Activated gamma-delta T cell treated with Interleukin-2 at 50 U/mL for 16 hours (primary cell): ENCODE measurements at regions not wholly inside any gene's neighbourhood (a gene's known extent, or its start where the extent isn't known, plus 50 kb on each side); places are given as distances from the start of the nearest gene placed in this dataset.

ENCODE experiments used
- DNase-seq: peaks from one replicate; pipeline ENCODE4 v3.0.0-alpha.2; 2020

GRCh38 chr15:94770199-94770598, 538.8 kb downstream of the MCTP2 start:
- DNase-seq, result no peak

- no peak for DNase-seq
These were observed 545.7 kb downstream of the MCTP2 start for GRCh38 chr15:94777037-94777436.

GRCh38 chr15:94778840-94779239, 547.5 kb downstream of the MCTP2 start:
- DNase-seq, result no peak

- DNase-seq, result no peak
These were observed 548.8 kb downstream of the MCTP2 start for GRCh38 chr15:94780166-94780565.

DNA sequence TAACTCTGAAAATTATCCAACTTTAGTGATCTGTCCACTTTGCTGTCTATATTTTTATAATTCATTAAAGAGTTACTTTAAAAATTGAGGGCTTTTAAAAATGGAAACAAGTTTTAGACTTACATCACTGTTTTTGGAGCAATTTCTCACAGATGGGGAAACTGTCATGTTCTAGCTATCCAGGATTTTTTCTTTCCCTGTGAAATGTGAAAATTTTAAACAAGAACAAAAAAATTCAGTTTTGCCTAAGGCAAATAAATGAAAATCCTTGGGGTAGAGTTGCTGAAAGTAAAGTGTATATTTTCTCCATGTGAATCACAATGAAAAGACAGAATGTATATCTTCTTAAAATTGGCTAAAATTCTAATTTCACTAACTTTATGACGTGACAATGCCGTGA, 553.7 kb downstream of the MCTP2 start:
- no peak for DNase-seq

- no peak for DNase-seq
These were observed 559.6 kb downstream of the MCTP2 start for GRCh38 chr15:94791008-94791407.

- DNase-seq, result no peak
These were observed 560.1 kb downstream of the MCTP2 start for GRCh38 chr15:94791510-94791909.

DNA sequence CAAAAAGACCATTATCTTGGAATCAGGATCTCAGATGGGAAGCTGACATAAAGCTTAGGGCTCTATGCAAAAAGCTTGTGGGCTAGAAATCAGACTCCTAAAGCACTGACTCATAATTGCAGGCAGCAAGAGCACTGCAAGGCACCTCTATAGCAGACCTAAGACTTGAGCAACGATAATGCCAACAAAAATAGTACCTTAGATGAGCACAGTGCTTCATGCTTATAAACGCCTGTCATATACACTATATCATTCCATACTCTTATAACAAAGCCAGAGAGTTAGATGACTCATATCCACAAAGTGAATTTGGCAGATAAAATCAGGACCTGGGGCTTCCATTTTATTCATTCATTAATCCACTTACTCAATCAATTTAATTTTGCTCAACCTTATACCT, 560.8 kb downstream of the MCTP2 start:
- DNase-seq, result no peak

- DNase-seq, result no peak
These were observed 561.8 kb downstream of the MCTP2 start for GRCh38 chr15:94793207-94793606.

GRCh38 chr15:94793641-94794040, 562.3 kb downstream of the MCTP2 start:
- no peak for DNase-seq

DNA sequence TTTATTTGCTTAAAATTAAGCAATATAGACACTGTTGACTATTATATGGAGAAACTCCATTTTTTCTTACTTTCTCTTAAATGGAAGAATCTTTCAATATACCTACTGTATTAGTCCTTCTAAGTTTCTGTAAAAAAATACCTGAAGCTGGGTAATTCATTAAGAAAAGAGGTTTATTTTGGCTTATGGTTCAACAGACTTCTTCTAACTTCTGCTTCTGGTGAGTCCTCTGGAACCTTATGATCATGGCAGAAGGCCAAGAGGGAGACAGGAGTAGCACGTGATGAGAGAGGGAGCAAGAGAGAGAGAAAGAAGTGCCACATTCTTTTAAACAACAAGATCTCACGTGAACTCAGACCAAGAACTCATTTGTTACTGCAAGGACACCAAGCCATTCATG, 573.3 kb downstream of the MCTP2 start:
- DNase-seq, result no peak

DNA sequence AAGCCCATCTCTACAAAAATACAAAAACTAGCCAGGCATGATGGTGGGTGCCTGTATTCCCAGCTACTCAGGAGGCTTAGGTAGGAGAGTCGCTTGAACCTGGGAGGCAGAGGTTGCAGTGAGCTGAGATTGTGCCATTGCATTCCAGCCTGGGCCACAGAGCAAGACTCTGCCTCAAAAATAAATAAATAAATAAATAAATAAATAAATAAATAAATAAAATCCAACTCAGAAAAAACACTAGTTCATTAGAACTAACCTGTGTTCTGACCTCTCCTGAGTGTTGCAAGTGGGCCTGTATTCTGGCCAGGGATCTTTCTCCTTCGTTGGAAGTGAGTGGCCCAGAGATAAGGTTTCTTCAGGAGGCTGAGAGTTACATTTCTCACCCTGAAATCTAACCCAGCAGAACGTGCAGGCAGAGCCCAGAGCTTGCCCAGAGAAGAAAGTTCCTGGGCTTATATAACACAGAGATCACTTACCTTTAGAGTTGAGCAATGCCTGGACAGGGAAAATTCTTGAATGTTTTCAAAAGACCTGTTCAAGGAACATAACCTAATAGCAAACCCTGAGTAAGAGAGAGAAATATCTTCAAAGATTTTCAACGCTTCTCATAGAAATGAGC, 583.9 kb downstream of the MCTP2 start:
- DNase-seq, result no peak

GRCh38 chr15:94815914-94816313, 584.6 kb downstream of the MCTP2 start:
- DNase-seq, result no peak

GRCh38 chr15:94829887-94830884, 598.8 kb downstream of the MCTP2 start:
- DNase-seq, result no peak

DNA sequence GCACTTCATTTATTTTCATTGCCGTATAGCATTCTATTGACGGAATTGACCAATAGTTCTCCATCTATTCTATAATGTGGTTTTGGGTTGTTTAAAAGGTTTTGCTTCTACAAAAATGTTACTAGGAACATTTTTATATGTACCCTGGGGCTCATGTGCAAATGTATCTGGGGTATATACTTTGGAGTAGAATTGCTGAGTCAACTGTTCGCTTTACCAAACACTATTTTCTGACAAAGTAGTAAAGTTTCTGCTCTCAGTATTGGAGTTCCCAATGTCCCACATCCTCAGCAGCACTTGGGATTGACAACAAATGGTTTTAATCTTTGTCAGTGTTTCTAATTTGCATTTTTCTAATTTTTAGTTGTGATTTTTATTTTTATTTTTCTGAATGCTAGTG, 602.6 kb downstream of the MCTP2 start:
- no peak for DNase-seq

GRCh38 chr15:94834494-94834893, 603.1 kb downstream of the MCTP2 start:
- DNase-seq, result no peak

DNA sequence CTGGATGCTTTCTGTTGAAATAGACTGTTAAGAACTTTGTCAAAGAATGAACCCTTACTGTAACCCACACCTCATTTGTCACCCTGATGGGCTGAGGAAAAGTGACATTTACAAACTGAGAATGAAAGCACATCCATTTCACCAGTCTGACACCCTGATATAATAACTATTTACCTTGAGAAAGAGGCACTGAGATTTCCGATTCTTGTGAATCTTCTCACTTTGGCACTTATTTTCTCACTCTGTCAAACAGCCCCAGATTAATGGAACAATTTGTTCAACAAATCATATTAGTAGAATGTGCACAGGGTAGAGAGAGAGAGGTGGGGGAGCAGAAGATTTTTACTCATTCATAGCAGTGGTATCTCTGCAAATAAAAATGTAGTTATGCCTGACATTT, 606.9 kb downstream of the MCTP2 start:
- no peak for DNase-seq

DNA sequence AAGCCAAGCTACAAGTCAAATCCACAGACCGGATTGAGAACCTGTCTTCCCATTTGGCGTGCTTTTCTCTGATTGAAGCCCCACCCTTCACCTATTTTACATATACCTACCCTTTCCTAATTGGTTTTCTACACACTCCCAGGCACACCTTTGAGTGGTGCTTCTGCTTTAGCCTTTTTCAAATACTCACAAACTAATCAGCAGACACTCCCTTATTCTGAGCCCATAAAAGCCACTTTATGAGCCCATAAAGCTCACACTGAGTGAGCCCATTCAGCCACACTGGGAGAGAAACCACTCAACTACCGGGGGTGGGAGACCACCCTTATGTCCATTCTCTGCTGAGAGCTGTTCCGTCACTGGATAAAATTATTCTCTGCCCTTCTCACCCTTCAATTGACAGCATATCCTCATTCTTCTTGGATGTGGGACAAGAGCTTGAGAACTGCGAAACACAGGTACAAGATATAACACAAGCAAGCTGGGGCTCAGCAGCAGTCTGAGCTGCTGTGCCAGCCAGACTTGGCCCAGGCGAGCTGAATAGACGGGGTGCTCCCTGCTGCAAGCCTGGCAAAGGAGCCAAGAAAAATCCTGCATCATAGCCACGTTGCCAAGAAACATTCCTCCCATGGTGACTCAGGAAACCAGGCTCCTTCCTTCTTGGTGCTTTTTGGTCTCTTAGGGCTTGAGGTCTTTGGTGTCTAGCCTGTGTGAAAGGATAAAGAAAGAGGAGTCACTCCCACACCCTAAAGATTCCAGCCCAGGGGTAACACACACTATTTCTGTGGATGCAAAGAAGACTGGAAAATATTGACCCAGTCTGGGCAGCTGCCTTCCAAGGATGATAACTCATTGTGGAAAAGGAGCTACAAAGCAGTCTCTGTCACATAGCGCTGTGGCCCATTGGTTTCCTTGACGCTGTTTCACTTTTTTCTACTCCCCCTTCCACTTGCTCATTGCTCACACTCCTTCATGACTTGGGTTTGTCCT, 609.7 kb downstream of the MCTP2 start:
- DNase-seq, result no peak

GRCh38 chr15:94843060-94843459, 611.7 kb downstream of the MCTP2 start:
- DNase-seq, result no peak

DNA sequence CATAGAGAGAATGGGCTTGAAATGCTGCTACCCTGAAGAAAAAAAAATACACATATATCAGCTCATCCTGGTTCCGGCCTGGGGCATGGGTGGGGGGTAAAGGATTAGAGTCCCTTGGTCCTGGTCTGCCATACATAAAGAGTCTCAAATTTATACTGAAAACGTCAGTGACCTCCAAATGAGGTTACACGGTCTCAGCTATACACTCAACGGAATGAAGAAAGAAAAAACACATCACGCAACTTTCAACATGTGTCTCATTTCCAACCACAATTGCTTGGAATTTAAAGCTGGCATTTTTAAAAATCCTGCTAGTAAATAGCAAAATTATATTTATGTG, 612.8 kb downstream of the MCTP2 start:
- DNase-seq, result no peak

DNA sequence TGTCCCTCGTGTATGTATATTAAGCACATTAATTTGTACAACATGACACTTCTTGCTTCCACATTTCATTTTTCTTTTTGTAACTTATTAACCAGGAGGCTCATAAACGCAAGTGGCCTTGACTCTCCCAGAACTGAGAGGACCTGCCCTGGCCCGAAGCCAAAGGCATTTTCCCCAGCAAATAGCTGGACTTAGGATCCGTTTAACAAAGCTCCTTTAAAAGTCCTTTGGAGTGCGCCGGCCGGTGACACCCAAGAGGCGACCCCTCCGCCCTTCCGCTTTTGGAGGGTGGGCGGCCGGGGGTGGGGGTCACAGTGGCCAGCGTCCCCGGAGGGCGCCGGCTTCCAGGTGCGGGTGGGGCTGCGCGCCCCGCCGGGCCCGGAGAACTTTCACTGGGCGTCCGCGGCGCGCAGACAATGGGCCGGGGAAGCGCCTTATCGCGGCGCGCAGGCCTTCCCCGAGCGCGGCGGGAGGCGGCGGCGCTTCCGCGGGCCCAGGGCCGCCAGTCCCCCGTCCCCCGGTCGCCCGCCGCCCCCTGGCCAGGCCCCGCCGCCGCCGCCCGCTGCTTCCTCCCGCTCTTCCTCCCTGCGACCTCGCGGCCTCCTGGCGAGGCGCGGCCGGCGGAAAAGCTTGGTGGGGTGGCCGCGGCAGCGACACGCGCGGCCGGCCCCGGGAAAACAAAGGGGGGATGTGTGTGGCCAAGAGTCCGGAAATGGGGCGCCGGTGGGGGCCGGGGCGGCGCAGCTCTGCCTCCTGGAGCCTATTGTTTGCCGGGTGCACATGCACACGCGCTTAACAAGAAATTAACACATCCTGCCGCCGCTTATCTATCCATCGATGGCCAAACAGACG, 613.4 kb downstream of the MCTP2 start:
- DNase-seq, result no peak

- DNase-seq, result no peak
These were observed 614.0 kb downstream of the MCTP2 start for GRCh38 chr15:94845390-94845716.
